HG03039 (cell line): ENCODE measurements at regions not wholly inside any gene's neighbourhood (a gene's known extent, or its start where the extent isn't known, plus 50 kb on each side); places are given as distances from the start of the nearest gene placed in this dataset.
"Not testable (repeated sequence)": the region's sequence is repeated elsewhere in the genome, so short reads cannot be mapped to it uniquely, and the experiment has no call there.

Experiments used
- ATAC-seq: cut with Tn5 transposase; IDR thresholded peaks from one replicate; pipeline ENCODE4 v1.9.1; 2021; ENCODE audit warnings: mild to moderate bottlenecking, moderate library complexity; ENCODE audit not compliant: unreplicated experiment

- no peak for ATAC-seq
Observed at GRCh38 chr2:224121406-224122067, 82.5 kb upstream of the SERPINE2 start.

- ATAC-seq: no peak
Observed at GRCh38 chr2:224120986-224121385, 81.9 kb upstream of the SERPINE2 start.

DNA sequence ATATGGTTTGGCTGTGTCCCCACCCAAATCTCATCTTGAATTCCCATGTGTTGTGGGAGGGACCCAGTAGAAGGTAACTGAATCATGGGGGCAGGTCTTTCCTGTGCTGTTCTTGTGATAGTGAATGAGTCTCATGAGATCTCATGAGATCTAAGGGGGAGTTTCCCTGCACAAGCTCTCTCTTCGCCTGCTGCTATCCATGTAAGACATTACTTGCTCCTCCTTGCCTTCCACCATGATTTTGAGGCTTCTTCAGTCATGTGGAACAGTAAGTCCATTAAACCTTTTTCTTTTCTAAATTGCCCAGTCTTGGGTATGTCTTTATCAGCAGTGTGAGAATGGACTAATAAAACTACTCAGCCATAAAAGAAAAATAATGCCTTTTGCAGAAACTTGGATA is 80.8 kb upstream of the SERPINE2 start:
- ATAC-seq: not testable (repeated sequence)

GRCh38 chr2:224114428-224114827 is 75.3 kb upstream of the SERPINE2 start:
- no peak for ATAC-seq

DNA sequence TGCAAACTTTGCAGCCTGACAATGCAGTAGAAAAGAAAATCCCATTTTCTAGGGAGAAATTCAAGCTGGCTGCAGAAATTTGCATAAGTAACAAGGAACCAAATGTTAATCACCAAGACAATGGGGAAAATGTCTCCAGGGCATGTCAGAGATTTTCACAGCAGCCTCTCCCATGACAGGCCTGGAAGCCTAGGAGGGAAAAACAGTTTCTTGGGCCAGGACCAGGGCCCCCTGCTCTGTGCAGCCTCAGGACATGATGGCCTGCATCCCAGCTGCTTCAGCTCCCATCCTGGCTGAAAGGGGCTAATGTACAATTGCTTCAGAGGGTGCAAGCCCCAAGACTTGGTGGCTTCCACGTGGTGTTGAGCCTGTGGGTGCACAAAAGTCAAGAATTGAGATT is 74.8 kb upstream of the SERPINE2 start:
- ATAC-seq: not testable (repeated sequence)

- ATAC-seq: no peak
Observed at GRCh38 chr2:224111576-224111975, 72.5 kb upstream of the SERPINE2 start.

GRCh38 chr2:224110811-224111210 is 71.7 kb upstream of the SERPINE2 start:
- no peak for ATAC-seq

DNA sequence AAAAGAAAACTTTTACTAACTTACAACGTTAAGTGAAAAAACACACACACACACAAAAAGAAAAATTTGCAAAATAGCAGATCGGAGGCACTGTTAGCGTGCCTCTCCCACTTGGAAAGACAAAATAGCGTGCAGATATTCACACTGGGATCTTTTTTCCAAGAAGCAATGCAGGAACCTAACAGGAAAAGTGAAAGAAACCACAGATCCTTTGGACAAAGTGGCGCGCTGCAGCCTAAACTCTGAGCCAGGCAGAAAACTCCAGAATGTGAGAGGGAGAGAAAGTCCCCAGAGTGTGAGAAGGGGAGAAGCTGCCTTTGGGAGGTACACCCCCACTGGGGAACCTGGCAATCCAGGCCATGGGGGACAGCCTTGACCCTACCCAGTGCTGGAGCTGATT is 70.7 kb upstream of the SERPINE2 start:
- no peak for ATAC-seq

GRCh38 chr2:224106794-224107193 is 67.7 kb upstream of the SERPINE2 start:
- ATAC-seq: no peak

DNA sequence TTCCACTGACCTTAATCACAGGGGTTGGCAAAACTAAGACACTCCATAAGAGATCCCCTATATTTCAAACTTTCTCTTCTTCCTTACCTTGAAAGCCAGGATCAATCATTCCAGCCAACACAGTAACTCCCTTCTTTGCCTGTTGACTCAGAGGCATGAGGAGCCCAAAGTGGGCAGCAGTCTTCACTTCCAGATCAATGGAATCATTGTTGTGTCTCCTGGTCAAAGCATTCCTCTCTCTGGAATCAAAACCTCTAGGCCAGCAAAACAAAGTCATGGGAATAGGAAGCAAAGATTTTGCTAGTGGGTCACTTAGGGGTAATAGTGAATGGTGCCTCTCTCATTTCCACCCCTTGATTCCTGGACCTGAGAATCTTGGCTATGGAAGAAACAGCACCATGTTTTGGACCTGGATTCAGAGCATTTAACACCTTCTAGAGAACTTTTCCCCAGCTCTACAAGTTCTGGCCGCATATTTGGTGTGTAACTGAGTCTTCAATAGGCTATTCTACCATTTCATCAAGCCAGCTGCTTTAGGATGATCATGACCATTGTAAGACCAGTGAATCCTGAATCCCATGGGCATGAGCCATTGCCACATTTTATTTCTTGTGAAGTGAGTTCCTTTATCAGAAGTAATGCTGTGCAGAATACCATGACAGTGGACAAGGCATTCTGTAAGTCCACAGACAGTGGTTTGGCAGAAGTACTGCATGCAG is 65.7 kb upstream of the SERPINE2 start:
- ATAC-seq: no peak

DNA sequence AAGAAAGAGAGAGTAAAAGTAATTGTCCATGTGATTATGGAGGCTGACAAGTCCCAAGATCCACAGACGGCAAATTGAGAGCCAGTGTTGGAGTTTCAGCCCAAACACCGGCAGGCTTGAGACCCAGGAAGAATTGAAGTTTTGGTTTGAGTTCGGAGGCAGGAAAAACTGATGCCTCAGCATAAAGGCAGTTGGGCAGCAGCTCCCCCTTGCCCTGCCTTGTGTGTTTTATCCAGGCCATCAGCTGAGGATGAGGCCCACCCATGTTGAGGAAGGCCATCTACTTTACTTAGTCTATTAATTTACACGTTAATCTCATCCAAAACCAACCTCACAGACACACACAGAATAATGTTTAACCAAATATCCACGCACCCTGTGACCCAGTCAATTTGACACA is 64.6 kb upstream of the SERPINE2 start:
- ATAC-seq: no peak

GRCh38 chr2:224102991-224103390 is 63.9 kb upstream of the SERPINE2 start:
- no peak for ATAC-seq

GRCh38 chr2:224101820-224102630 is 62.9 kb upstream of the SERPINE2 start:
- no peak for ATAC-seq

DNA sequence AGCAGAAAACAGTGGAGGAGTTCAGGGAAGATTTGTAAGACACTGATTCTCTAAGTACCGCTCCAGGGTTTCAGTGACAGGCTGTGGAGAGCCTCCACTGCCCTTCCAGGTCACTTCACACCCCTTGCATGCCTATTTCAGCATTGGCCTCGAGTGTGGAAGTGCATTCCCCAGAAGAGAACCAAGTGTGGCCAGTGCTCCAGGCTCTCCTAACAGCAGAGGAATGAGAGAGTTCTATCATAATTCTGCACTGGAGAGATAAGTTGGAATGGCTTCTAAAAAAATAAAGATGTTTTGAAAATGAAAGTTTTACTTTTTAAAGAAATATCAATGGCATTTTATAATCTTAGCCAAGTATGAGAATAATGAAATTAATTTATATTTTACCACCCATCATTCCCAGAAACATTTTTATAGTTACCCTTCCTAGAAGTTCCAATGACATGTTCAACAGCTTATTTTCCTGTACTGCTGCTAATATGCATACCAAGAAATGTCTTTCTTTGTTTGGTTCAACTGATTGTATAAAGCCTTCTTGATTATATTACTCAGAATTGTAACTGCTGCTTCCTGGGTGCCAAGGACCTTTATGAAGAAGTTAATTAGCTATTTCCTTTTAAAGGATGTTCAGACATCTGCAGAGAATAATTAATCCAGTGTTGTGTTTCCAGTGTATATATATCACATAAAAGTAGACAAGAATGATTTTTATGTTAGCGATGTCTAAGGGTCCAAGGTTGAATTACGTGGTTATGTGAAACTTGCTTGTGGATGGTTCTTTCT is 61.0 kb upstream of the SERPINE2 start:
- ATAC-seq: no peak

GRCh38 chr2:224098481-224099230 is 59.6 kb upstream of the SERPINE2 start:
- ATAC-seq: no peak

DNA sequence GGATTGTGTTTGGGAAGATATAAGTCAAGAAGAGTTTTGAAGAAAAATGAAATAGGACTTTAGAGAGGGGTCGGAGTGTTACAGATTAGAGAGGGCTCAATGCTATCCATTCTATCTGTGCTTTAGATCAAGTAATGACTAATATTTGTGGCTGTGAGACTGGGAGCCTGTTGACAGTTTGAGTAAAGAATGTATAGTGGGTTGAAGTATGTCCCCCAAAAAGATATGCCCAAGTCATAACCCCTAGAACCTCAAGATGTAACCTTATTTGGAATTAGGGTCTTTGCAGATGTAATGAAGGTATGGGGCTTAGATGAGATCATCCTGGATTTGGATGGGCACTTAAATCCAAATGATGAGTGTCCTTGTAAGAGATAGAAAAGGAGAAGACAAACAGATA is 55.3 kb upstream of the SERPINE2 start:
- no peak for ATAC-seq

DNA sequence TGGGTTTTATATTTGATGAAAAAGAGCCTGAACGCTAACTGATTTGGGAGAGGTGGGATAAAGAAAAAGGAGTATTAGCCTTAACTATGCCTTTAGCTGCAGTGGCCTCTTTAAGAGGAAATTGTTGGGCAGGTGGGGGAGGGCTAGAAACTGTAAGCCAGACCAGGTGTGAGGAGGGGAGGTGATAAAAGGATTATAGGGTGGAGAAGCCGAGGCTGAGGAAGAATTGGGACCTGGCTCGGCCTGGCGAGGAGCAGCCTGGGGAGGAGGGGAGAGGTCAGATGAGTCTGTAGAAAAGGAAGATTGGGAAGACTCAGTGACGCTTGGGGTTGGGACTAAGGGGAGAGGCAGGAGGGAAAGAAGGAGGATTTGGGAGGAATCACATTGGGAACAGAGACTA is 52.6 kb upstream of the SERPINE2 start:
- ATAC-seq: not testable (repeated sequence)

DNA sequence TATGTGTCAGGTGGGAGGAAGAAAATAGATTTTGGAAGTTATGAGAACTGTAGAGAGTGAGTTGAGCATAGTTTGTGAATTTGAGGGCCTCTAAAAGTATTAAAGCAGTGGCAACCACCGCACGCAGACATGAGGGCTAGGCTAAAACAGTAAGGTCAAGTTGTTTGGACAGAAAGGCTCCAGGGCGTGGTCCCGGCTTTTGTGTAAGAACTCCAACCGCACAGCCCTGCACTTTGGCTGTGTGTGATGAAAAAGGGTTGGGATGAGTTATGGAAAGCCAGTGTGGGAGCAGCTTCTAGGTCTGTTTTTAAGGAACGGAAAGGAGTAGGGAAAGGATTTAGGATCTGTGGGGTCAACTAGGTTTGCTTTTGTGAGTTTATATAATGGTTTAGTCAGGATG is 50.5 kb upstream of the SERPINE2 start:
- not testable (repeated sequence) for ATAC-seq
